Adipocyte (in vitro differentiated cells): ENCODE measurements at regions not wholly inside any gene's neighbourhood (a gene's known extent, or its start where the extent isn't known, plus 50 kb on each side); places are given as distances from the start of the nearest gene placed in this dataset.
A peak's percentile ranks its signal among the peaks of the same experiment; 100 is the strongest.

ENCODE experiments used
- DNase-seq: peaks from one replicate; pipeline ENCODE4 v3.0.0-alpha.2; 2015; ENCODE audit warnings: low read depth
- H3K27me3 ChIP-seq: replicated peaks from 2 replicates; pipeline ENCODE4 v1.7.0; 2013; ENCODE audit warnings: mild to moderate bottlenecking, low read length, moderate library complexity; ENCODE audit not compliant: control insufficient read depth, insufficient read depth
- H3K36me3 ChIP-seq: 2 replicates; pipeline ENCODE4 v1.7.0; 2013; ENCODE audit warnings: low read length, mild to moderate bottlenecking, moderate library complexity; ENCODE audit not compliant: control insufficient read depth, insufficient read depth, severe bottlenecking
- H3K4me1 ChIP-seq: 2 replicates; pipeline ENCODE4 v1.7.0; 2013; ENCODE audit warnings: mild to moderate bottlenecking, low read length, moderate library complexity; ENCODE audit not compliant: control insufficient read depth, insufficient read depth
- H3K4me3 ChIP-seq: 2 replicates; pipeline ENCODE4 v1.7.0; 2013; ENCODE audit warnings: mild to moderate bottlenecking, low read length, moderate library complexity
- H3K9ac ChIP-seq: 2 replicates; pipeline ENCODE4 v1.7.0; 2013; ENCODE audit warnings: mild to moderate bottlenecking, low read length, moderate library complexity
- H3K9me3 ChIP-seq: 2 replicates; pipeline ENCODE4 v1.7.0; 2013; ENCODE audit warnings: mild to moderate bottlenecking, low read length, moderate library complexity; ENCODE audit not compliant: control insufficient read depth

DNA sequence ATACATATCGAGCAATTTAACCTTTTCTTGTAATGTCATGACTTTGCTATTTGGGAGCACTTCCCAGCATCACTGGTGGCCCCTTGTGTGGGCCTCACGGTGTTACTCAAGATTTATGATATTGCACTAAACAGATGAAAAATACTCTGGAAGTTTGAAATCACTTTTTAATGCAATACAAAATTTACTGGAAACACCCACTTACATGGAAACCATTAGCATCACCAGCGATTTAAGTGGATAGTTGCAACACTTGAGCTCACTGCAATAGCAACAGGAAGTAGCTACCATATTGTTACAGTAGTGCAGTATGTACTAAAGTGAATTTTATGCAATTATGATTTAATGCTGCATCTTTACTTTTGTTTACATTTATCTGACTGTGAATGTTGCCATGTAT lies 184.4 kb downstream of the MDFIC start:
- Histone ChIP-seq H3K36me3 (no peaks in the 10 kb centered on the region), H3K4me3 (no peak overlapping the region), H3K4me1 (no peaks in the 10 kb centered on the region), H3K9me3 (no peaks in the 10 kb centered on the region), H3K27me3 (no peaks in the 10 kb centered on the region), H3K9ac (no peak overlapping the region)
- no peak for DNase-seq

DNA sequence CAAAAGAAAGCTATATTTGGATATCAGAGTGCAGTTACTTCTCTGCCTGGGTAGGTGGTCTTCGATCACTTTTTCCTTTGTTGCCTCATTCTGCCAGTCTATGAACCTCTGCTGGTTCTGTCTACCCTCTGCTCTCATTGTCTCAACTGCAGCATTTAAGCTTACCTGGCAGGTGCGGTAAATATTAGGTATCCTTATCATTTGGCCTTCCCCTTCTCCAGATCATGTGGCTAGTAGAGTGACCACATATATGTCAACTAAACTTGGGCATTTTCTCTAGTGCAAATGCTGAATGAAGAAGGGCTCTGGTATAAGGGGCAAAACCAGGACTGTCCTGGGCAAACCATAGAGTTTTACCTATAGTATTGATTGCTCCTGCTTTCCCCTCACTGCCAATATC lies 180.8 kb downstream of the MDFIC start:
- Histone ChIP-seq H3K9ac (no peak overlapping the region), H3K27me3 (no peaks in the 10 kb centered on the region), H3K36me3 (no peaks in the 10 kb centered on the region), H3K9me3 (no peaks in the 10 kb centered on the region), H3K4me3 (no peak overlapping the region), H3K4me1 (peaks cover 6% of the 10 kb centered on the region)
- no peak for DNase-seq

DNA sequence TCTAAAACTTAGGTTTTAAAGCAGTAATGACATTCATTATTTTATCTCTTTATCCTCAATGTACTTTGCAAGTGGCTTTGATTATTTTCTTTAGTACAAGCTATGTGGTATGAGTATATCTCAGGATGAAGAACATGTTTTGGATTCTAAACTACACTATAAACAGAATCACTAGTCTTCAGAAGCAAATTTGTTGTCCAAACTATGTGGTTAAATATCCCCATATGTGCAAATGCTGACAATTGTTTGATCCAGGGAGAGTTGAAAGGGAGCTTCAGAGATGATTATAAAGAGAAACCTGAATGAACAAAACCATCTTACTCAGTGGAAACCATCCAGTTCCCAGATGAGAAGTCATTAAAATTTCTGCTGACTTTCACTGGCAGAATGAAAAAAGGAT lies 179.3 kb downstream of the MDFIC start:
- H3K4me1 ChIP-seq: peaks cover 18% of the 10 kb centered on the region

DNA sequence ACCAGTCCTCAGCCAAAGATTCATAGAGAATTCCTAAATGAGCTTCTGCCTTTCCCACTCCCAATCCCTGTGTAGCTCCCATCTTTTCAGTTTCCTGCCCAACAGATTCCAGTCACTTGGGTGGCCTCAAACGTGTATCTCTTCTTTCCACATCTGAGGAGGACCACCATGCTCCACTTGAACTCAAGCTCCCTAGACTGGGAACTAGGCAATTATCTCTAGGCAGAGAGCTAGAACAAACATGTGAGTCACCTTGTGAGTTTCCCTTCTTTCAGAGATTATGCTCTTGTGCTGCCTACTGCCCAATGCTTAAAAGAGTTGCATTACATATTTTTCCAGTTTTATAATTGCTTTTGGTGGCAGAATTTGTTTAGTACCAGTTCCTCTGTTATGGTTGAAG lies 178.0 kb downstream of the MDFIC start:
- peak; percentile 71 for DNase-seq
- H3K9me3 ChIP-seq: no peaks in the 10 kb centered on the region
- H3K27me3 ChIP-seq: no peaks in the 10 kb centered on the region
- H3K9ac ChIP-seq: no peak overlapping the region
- H3K36me3 ChIP-seq: no peaks in the 10 kb centered on the region
- no peak overlapping the region for H3K4me3 ChIP-seq
- H3K4me1 ChIP-seq: peaks cover 24% of the 10 kb centered on the region

More for the DNA sequence above, 179.3 kb downstream of the MDFIC start:
- Histone ChIP-seq H3K27me3 (no peaks in the 10 kb centered on the region), H3K36me3 (no peaks in the 10 kb centered on the region), H3K9ac (no peak overlapping the region), H3K4me3 (no peak overlapping the region), H3K9me3 (no peaks in the 10 kb centered on the region)
- no peak for DNase-seq

DNA sequence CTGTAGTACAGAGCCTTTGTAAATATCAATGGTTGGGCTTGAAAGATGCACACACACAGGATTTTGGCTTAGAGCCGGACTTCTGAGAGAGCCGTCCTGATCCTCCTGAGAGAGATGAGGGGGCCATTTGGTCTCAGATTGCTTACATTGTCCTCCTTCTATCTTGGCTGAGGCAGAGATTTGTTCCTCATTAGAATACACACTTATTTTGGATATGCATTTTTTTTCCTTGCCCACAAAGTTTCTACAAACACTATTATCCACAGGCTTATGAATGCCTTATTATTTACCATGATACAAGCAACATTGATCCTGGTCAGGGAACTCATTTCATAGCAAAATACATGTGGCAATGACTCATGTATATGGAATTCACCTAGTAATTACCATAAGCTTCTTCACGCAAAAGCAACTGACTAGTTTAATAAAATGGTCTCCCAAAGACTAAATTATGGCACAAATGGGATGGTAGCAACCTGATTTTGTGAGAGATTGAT lies 175.3 kb downstream of the MDFIC start:
- DNase-seq: peak; percentile 61
- H3K9ac ChIP-seq: no peak overlapping the region

DNA sequence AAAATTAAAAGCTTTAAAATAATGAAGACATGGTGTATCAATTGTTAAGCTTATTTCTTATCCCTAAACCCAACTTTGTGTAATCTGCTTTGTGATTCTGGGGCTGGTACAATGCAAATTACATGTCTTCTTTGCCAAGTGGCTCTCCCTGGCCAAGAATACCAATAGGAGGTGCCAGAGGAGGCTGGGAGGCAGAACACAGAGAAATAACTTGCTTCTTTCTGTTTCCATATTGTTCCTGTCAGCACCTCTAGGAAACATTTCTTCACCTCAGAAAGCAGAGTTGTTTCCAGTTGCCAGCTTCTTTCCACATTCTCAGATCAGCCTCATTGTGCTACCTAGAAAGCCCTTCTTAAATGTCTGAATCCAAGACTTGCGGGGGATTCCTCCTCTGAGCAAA lies 174.4 kb downstream of the MDFIC start:
- H3K36me3 ChIP-seq: no peaks in the 10 kb centered on the region
- no peaks in the 10 kb centered on the region for H3K27me3 ChIP-seq
- H3K9me3 ChIP-seq: no peaks in the 10 kb centered on the region
- no peak for DNase-seq
- H3K4me1 ChIP-seq: peaks cover 36% of the 10 kb centered on the region
- H3K9ac ChIP-seq: no peak overlapping the region
- no peak overlapping the region for H3K4me3 ChIP-seq

More for the DNA sequence above, 175.3 kb downstream of the MDFIC start:
- Histone ChIP-seq H3K36me3 (no peaks in the 10 kb centered on the region), H3K4me3 (no peak overlapping the region), H3K27me3 (no peaks in the 10 kb centered on the region), H3K4me1 (peaks cover 36% of the 10 kb centered on the region), H3K9me3 (no peaks in the 10 kb centered on the region)

DNA sequence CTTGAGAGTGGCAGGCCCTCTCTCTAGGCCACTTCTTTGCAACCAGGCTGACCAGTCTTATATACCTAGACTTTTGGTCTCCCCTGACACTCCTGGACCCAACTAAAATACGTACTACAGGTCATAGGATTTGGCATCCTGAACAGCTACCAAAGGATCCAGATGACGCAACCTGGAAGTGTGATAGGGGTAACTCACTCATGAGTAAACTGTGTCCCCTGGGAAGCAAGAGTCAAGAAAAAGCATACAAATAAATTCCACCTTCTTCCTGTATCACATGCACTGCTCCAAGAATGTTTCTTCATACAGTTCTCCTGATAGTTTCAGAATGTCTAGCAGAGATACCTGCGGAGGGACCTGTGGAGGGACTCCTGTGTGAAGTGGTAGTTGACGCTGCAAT lies 172.3 kb downstream of the MDFIC start:
- Histone ChIP-seq H3K4me1 (peaks cover 36% of the 10 kb centered on the region), H3K4me3 (no peak overlapping the region), H3K27me3 (no peaks in the 10 kb centered on the region), H3K9ac (no peak overlapping the region), H3K9me3 (no peaks in the 10 kb centered on the region), H3K36me3 (no peaks in the 10 kb centered on the region)
- DNase-seq: no peak

DNA sequence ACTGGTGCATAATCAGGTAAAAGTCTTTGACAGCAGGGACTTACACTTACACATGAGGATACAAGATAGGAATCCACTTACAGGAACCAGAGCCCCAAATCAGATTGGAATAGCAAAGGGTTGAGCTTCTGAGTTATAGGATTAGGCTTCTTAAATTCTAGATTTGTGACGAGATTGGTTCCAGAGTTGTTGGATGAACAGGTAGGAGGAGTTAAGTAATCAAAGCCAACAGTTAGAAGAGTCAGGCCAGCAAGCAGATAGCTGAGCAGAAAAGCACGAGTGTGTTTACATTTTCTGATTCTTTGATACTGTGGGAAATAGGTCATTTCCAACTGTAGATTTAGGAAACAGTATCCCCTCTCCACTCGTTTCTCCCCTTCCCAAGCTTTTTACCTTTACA lies 167.0 kb downstream of the MDFIC start:
- peaks cover 37% of the 10 kb centered on the region for H3K4me1 ChIP-seq
- no peak overlapping the region for H3K9ac ChIP-seq
- no peaks in the 10 kb centered on the region for H3K27me3 ChIP-seq
- H3K36me3 ChIP-seq: no peaks in the 10 kb centered on the region
- H3K4me3 ChIP-seq: no peak overlapping the region
- no peaks in the 10 kb centered on the region for H3K9me3 ChIP-seq
- no peak for DNase-seq

DNA sequence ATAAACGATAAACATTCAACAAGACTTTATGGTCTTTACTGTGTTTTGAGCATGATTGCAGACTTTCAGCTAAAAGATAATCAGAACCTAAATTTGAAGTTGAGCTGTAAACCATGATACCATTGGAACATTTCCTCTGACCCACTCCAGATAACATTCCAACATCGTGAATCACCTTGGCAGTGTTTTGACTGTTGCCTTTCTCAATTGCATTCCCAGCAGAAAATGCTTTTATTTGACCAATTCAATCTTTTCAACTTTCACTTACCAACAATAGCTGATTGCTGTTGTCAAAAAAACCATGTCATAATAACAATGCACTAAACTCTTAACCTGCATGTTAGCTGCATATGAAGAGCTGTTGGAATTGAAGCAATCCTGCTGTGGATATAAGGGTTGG lies 165.5 kb downstream of the MDFIC start:
- Histone ChIP-seq H3K9ac (peak overlapping the region; percentile 76), H3K27me3 (no peaks in the 10 kb centered on the region), H3K4me3 (peak overlapping the region; percentile 64), H3K36me3 (no peaks in the 10 kb centered on the region), H3K4me1 (peaks cover 34% of the 10 kb centered on the region), H3K9me3 (no peaks in the 10 kb centered on the region)
- peak; percentile 89 for DNase-seq

DNA sequence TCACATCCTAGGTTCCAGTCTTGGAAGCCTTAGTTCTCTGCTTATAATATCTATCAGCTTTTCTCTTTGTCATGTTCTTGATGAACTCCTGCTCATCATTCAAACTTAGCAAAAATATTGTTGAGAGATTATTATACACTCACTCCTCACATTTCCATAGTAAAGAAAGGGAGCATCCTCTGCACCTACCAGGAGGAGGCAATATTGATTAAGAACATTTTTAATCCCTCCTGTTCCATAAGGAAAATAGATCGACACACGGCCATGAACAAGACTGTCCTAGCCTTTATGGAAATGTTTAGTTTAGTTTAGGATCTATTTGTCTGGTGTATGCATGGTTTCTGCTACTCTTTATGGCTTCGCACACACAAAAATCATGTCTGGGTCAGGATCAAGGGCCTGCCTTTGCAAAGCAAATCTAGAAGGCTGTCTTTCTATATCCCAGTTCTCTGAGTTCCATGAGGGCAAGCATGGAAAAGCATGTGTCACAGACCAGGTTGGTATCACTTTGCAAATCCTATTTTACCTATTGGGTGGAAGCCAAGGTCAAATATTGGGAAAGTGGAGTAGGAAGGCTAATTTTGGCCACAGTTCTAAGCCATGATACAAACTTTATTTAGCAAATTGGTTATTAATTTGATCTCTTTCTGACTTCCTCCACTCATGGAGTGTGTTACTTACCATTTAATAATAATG lies 164.4 kb downstream of the MDFIC start:
- no peak for DNase-seq
- Histone ChIP-seq H3K4me1 (peaks cover 34% of the 10 kb centered on the region), H3K4me3 (no peak overlapping the region), H3K9ac (peak overlapping the region; percentile 76), H3K27me3 (no peaks in the 10 kb centered on the region), H3K36me3 (no peaks in the 10 kb centered on the region), H3K9me3 (no peaks in the 10 kb centered on the region)

DNA sequence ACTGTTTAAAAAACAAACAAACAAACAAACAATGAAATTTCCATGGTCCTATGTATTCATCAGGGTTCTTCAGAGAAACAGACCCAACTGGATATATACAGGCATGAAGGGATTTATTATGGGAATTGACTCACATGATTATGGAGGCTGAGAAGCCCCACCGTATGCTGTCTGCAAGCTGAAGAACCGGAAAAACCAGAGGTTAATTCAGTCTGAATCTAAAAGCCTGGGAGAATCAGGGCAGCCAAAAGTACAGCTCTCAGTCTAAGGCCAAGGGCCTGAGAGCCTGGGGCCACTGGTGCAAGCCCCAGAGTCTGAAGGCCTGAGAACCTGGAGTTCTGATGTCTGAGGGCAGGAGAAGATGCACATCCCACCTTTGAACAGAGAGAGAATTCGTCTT lies 163.5 kb downstream of the MDFIC start:
- no peak for DNase-seq
- Histone ChIP-seq H3K27me3 (no peaks in the 10 kb centered on the region), H3K9me3 (no peaks in the 10 kb centered on the region), H3K4me1 (peaks cover 34% of the 10 kb centered on the region), H3K36me3 (no peaks in the 10 kb centered on the region), H3K9ac (no peak overlapping the region), H3K4me3 (no peak overlapping the region)

DNA sequence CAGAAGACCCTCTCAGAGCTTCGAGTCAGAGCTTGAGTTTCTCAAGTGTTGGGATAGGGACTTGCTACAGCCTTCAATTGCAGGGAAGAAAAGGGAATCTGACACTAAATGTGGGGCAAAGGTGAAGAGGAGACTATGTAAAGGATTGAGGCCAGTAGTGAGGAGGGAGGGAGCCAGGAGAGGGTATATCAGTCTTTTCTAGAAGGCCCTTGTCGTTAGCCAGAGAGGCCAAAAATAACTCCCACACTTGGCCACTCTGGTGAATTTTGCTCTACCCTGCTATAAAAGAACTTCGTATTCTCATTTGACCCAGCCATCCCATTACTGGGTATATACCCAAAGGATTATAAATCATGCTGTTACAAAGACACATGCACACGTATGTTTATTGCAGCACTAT lies 162.0 kb downstream of the MDFIC start:
- Histone ChIP-seq H3K4me1 (peaks cover 26% of the 10 kb centered on the region), H3K36me3 (no peaks in the 10 kb centered on the region)

More for the DNA sequence above, 162.0 kb downstream of the MDFIC start:
- no peak overlapping the region for H3K9ac ChIP-seq
- no peaks in the 10 kb centered on the region for H3K27me3 ChIP-seq
- H3K4me3 ChIP-seq: no peak overlapping the region
- no peak for DNase-seq
- H3K9me3 ChIP-seq: no peaks in the 10 kb centered on the region
